HG03521 (cell line): ENCODE measurements at regions not wholly inside any gene's neighbourhood (a gene's known extent, or its start where the extent isn't known, plus 50 kb on each side); places are given as distances from the start of the nearest gene placed in this dataset.

Experiments
- ATAC-seq: cut with Tn5 transposase; IDR thresholded peaks from one replicate; pipeline ENCODE4 v1.9.1; 2021; ENCODE audit warnings: mild to moderate bottlenecking, moderate library complexity; ENCODE audit not compliant: unreplicated experiment

DNA sequence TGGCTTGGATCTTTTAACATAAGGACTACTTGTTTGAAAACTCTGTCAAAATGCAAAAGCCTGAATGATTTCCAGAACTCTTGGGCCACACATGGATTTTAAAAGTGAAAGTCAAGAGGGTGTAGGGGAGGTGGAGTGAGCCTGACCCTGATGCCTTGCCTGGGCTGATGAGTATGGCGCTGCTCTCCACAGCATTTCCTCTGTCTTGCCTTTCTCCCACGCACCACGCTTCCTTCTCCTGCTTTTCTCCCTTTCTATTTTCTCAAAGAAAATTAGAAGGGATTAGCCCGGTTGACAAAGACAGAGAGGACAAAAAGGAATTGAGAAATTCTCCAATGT, 207.0 kb upstream of the CCDC68 start:
- ATAC-seq, result no peak

GRCh38 chr18:55163550-55163949, 204.3 kb upstream of the CCDC68 start:
- no peak for ATAC-seq

- ATAC-seq, result no peak
Measured at GRCh38 chr18:55161916-55162315, 202.7 kb upstream of the CCDC68 start.

DNA sequence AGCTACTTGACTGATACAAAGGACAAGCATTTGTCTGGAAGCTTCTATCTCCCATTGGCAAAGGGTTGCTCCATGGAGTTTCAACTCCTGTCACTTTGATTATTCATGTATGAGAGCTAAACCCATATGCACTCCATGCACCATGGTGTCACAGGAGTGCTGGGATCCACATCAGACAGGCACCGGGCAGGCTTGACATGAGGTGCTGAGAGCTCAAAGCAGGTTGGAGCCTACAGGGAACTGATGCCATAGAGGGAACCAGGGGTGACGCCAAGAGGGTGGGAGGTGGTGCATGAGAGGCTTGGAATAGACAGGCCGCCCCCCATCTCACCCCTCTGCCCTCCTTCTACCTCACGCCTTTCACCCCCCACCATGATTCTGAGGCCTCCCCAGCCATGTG, 199.8 kb upstream of the CCDC68 start:
- ATAC-seq, result no peak

GRCh38 chr18:55158570-55158969, 199.3 kb upstream of the CCDC68 start:
- ATAC-seq, result no peak

- ATAC-seq, result no peak
Measured at GRCh38 chr18:55153346-55153745, 194.1 kb upstream of the CCDC68 start.

- no peak for ATAC-seq
Measured at GRCh38 chr18:55152801-55153200, 193.5 kb upstream of the CCDC68 start.

- no peak for ATAC-seq
Measured at GRCh38 chr18:55149994-55150393, 190.7 kb upstream of the CCDC68 start.

- ATAC-seq, result no peak
Measured at GRCh38 chr18:55147791-55148190, 188.5 kb upstream of the CCDC68 start.

DNA sequence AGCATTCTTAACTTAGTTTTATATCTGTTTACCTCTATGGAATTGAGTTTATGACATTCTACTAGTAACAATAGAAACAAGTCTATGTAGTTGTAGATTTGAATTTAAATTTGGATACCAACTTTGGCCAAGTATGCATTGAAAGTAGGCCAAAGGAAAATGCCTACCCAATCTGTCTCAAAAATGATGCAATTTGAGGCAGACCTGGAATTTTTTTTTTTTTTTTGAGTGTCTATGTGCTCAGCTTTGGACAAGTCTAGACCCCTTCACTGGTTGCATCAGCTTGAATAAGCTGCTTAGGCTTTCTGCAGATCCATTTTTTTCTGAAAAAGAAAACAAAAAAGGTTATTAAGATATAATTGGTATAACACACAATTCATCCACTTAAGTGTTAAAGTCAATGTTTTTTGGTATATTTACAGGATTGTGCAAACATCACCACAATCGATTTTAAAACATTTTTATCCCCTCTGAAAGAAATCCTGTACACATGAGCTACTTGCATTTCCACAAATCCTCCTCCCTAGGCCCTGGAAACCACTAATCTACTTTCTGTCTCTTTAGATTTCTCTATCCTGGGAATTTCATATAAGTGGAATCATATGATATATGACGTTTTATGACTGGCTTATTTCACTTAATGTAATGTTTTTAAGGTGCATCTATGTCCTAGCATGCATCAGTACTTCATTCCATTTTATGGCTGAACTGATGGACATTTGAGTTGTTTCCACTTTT, 185.1 kb upstream of the CCDC68 start:
- no peak for ATAC-seq

GRCh38 chr18:55142410-55142809, 183.1 kb upstream of the CCDC68 start:
- no peak for ATAC-seq

DNA sequence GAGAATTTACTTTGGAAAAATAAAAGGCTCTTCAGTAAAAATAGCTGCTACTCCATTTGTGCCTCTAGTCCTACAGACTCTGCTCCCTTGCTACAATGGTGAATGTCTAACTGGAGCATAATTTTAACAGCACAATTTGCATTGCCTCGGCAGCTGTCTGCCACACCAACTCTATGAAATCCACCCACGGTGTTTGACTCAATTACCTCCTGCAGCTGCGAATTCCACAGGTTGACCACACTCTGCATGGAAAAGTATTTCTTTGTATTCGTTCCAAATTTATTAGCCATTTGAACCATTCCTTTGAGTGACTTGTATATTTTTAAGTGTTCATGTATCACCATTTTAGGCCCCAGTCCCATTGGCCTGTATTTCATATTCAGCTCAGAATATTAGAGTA, 182.1 kb upstream of the CCDC68 start:
- no peak for ATAC-seq

DNA sequence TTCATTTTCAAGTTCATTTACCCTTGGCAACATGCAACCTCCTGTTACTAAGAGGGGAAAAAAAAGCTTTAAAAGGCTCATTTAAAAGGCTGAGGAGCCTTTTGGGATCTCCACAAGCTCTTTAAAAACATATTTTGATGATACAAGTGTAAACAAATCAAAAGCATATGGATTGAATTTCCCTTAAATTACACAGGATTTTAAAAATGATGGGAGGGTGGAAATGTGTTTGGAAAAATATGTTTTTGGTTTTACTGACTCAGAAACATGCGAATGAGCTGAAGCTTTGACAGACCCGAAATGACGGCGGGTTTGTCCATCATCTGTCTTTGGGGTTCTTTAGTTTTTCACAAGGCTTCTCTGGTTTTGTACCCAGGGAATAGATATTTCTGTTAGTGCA, 180.6 kb upstream of the CCDC68 start:
- ATAC-seq, result no peak

- no peak for ATAC-seq
Measured at GRCh38 chr18:55139307-55139706, 180.0 kb upstream of the CCDC68 start.

DNA sequence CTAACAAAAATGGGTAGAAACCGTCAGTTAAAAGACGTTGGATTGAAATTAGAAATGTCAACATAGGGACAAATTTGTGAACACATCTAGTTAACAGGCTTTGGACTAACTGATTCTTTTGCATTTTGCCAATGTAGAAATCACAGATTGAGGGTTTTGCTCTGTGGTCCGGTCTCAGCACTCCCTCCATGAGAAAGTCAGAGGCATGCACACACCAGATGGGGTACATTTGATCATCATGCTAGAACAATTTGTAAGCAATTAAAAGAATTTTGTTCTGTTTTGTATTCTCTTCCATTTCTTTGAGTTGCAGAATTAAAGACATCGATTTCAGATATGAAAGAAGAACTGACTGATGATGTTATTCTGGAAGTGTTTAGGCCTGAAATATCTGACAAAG, 179.1 kb upstream of the CCDC68 start:
- no peak for ATAC-seq

DNA sequence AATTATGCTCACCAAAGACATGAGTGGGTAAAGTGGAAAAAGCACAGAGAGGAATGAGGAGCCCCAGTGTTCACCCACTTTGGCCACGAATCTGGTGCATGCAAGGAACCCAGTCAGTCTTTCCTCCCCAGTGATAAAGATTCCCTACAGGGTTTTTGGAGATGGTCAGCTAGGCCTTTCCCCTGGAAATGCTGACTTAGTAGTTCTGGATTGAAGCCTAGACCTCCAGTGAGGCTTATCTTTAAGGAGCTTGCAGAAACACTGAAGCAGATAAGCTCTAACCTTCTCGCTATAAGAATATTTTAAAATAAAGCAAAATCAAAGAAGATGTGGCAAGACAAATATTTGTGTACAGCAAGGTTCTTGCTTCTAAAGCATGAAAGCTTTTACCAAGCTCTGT, 178.3 kb upstream of the CCDC68 start:
- no peak for ATAC-seq

DNA sequence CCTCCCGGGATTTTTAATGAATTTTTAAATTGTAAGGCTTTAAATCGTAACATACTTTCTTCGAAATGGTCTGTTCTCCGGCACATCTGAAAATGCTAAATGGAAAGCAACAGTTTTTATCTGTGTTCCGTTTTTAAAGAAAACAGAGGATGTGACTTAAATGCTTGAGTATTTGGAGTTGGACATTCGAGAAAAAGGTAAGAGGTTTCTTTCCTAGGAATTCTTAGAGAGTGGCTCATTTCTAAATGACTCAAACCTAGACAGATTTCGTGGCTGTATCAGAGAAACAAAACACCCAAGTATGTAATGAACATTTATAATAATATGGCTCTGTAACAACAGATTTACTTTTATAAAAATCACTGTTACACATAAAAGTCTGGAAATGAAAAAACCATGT, 177.6 kb upstream of the CCDC68 start:
- no peak for ATAC-seq

- ATAC-seq, result no peak
Measured at GRCh38 chr18:55136258-55136657, 177.0 kb upstream of the CCDC68 start.

DNA sequence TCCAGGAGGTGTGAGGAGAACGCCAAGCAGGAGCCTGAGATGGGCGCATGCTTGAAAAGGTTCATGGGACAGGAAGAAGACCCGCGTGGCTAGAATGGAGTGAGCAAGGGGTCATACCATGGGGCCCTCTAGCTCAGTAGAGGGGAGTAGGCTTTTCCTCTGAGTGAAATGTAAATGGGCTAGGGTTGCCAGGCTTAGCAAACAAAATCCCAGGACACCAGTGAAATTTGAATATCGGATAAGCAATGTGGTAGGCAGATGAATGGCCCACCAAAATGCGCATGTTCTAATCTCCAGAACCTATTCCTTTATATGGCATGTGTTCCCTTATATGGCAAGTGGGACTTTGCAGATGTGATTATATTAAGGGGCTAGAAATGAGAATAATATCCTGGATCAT, 174.1 kb upstream of the CCDC68 start:
- no peak for ATAC-seq

GRCh38 chr18:55128437-55128836, 169.2 kb upstream of the CCDC68 start:
- ATAC-seq, result no peak

DNA sequence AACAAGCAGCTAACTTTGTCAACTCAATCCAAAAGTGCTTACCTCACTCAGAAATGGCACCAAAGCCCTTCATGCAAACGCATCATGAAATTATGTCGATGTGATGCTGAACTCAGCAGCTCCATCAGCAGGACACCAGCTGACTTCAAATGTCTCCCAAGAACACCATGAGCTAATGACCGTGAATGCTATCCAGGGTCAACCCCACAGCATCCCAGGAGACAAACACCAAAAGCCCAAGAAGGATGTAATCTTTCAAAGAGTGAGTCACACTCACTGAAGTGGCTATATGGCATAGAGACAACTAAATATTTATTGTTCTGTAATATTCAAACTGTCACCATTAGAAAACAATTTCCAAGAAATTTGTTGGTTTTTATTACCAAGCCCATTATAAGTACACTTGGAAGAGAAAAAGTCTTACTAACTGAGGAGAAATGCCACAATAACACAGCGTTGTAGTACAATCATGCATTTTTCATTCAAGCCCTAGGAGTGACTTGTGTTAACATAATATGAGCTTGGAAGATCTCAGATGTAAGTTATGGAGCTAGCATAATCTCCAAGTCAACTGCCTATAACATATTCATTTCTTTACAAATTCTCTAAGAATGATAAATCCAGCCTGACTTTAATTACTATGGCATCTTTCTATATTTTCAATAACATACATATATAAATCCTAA, 165.0 kb upstream of the CCDC68 start:
- no peak for ATAC-seq

DNA sequence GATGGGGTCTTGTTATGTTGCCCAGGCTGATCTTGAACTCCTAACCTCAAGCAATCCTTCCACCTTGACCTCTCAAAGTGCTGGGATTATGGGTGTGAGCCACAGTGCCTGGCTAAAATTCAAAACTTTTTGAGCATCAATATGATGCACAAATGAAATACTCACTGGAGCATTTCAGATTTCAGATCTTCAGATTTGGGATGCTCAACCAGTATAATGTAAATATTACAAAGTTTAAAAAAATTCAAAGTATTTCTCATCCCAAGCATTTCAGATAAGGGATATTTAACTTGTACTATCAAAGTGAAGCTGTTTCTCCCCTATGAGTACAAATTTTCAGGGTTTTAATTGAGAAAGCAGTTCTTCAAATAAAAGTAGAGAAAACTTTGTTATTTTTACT, 164.1 kb upstream of the CCDC68 start:
- ATAC-seq, result no peak
